ENCODE measurements at regions not wholly inside any gene's neighbourhood (a gene's known extent, or its start where the extent isn't known, plus 50 kb on each side); places are given as distances from the start of the nearest gene placed in this dataset.
"Not testable (repeated sequence)": the region's sequence is repeated elsewhere in the genome, so short reads cannot be mapped to it uniquely, and the experiment has no call there.

- not testable (repeated sequence) for DNase-seq (ENCODE audit: low read depth); H3K4me1 Mint-ChIP-seq (ENCODE audit: low read depth, unreplicated experiment); H3K79me2 ChIP-seq (ENCODE audit: insufficient read depth, low read length); H3K4me3 Mint-ChIP-seq (ENCODE audit: unreplicated experiment); H3K27me3 ChIP-seq (ENCODE audit: insufficient read depth, low read length); H4K20me1 ChIP-seq (ENCODE audit: insufficient read depth, low read length); FAIRE-seq; H3K4me2 ChIP-seq (ENCODE audit: low read length); H3K36me3 Mint-ChIP-seq (ENCODE audit: low read depth, unreplicated experiment); H3K27ac ChIP-seq (ENCODE audit: low read depth, low read length); H3K27me3 Mint-ChIP-seq (ENCODE audit: low read depth, unreplicated experiment); H3K9ac ChIP-seq (ENCODE audit: low read length); H3K27ac Mint-ChIP-seq (ENCODE audit: unreplicated experiment); H3K36me3 ChIP-seq (ENCODE audit: insufficient read depth, low read length); H3K9me3 Mint-ChIP-seq (ENCODE audit: unreplicated experiment); H2AFZ ChIP-seq (ENCODE audit: low read depth, low read length); H3K9me3 ChIP-seq (ENCODE audit: insufficient read depth, low read depth, low read length); H3K4me3 ChIP-seq (ENCODE audit: insufficient read depth, low read depth, low read length); H3K4me1 ChIP-seq (ENCODE audit: insufficient read depth, low read length)
These were observed 2881.5 kb downstream of the RPIA start for GRCh38 chr2:91573018-91573417.

- H3K36me3 ChIP-seq (ENCODE audit: insufficient read depth, low read length); FAIRE-seq; H3K27me3 Mint-ChIP-seq (ENCODE audit: low read depth, unreplicated experiment); H3K9me3 Mint-ChIP-seq (ENCODE audit: unreplicated experiment); H3K4me2 ChIP-seq (ENCODE audit: low read length); H3K79me2 ChIP-seq (ENCODE audit: insufficient read depth, low read length); H3K4me3 Mint-ChIP-seq (ENCODE audit: unreplicated experiment); H2AFZ ChIP-seq (ENCODE audit: low read depth, low read length); H3K27ac Mint-ChIP-seq (ENCODE audit: unreplicated experiment); H3K27me3 ChIP-seq (ENCODE audit: insufficient read depth, low read length); H3K4me1 Mint-ChIP-seq (ENCODE audit: low read depth, unreplicated experiment); H3K27ac ChIP-seq (ENCODE audit: low read depth, low read length); H3K9ac ChIP-seq (ENCODE audit: low read length); DNase-seq (ENCODE audit: low read depth); H4K20me1 ChIP-seq (ENCODE audit: insufficient read depth, low read length); H3K9me3 ChIP-seq (ENCODE audit: insufficient read depth, low read depth, low read length); H3K4me1 ChIP-seq (ENCODE audit: insufficient read depth, low read length); H3K36me3 Mint-ChIP-seq (ENCODE audit: low read depth, unreplicated experiment); H3K4me3 ChIP-seq (ENCODE audit: insufficient read depth, low read depth, low read length): not testable (repeated sequence)
These were observed 2882.3 kb downstream of the RPIA start for GRCh38 chr2:91573755-91574154.

- H3K4me3 ChIP-seq (ENCODE audit: insufficient read depth, low read depth, low read length); H3K27me3 Mint-ChIP-seq (ENCODE audit: low read depth, unreplicated experiment); H3K79me2 ChIP-seq (ENCODE audit: insufficient read depth, low read length); FAIRE-seq; H3K4me1 Mint-ChIP-seq (ENCODE audit: low read depth, unreplicated experiment); H3K4me2 ChIP-seq (ENCODE audit: low read length); H3K9ac ChIP-seq (ENCODE audit: low read length); H3K9me3 ChIP-seq (ENCODE audit: insufficient read depth, low read depth, low read length); H4K20me1 ChIP-seq (ENCODE audit: insufficient read depth, low read length); H3K4me1 ChIP-seq (ENCODE audit: insufficient read depth, low read length); H3K27ac Mint-ChIP-seq (ENCODE audit: unreplicated experiment); H3K4me3 Mint-ChIP-seq (ENCODE audit: unreplicated experiment); H3K36me3 Mint-ChIP-seq (ENCODE audit: low read depth, unreplicated experiment); H3K36me3 ChIP-seq (ENCODE audit: insufficient read depth, low read length); H3K27me3 ChIP-seq (ENCODE audit: insufficient read depth, low read length); H2AFZ ChIP-seq (ENCODE audit: low read depth, low read length); H3K27ac ChIP-seq (ENCODE audit: low read depth, low read length); DNase-seq (ENCODE audit: low read depth): not testable (repeated sequence)
- H3K9me3 Mint-ChIP-seq (ENCODE audit: unreplicated experiment), result peaks cover 10% of the 10 kb centered on the region
These were observed 2882.8 kb downstream of the RPIA start for GRCh38 chr2:91574255-91574654.

GRCh38 chr2:91575701-91576100, 2884.2 kb downstream of the RPIA start:
- not testable (repeated sequence) for DNase-seq (ENCODE audit: low read depth); FAIRE-seq; H3K36me3 Mint-ChIP-seq (ENCODE audit: low read depth, unreplicated experiment); H3K27me3 ChIP-seq (ENCODE audit: insufficient read depth, low read length); H3K79me2 ChIP-seq (ENCODE audit: insufficient read depth, low read length); H3K27ac ChIP-seq (ENCODE audit: low read depth, low read length); H3K4me1 Mint-ChIP-seq (ENCODE audit: low read depth, unreplicated experiment); H3K4me2 ChIP-seq (ENCODE audit: low read length); H3K36me3 ChIP-seq (ENCODE audit: insufficient read depth, low read length); H3K27me3 Mint-ChIP-seq (ENCODE audit: low read depth, unreplicated experiment); H3K9me3 ChIP-seq (ENCODE audit: insufficient read depth, low read depth, low read length); H3K9ac ChIP-seq (ENCODE audit: low read length); H2AFZ ChIP-seq (ENCODE audit: low read depth, low read length); H3K4me3 ChIP-seq (ENCODE audit: insufficient read depth, low read depth, low read length); H3K4me3 Mint-ChIP-seq (ENCODE audit: unreplicated experiment); H3K27ac Mint-ChIP-seq (ENCODE audit: unreplicated experiment); H4K20me1 ChIP-seq (ENCODE audit: insufficient read depth, low read length); H3K4me1 ChIP-seq (ENCODE audit: insufficient read depth, low read length)
- peaks cover 10% of the 10 kb centered on the region for H3K9me3 Mint-ChIP-seq (ENCODE audit: unreplicated experiment)

GRCh38 chr2:91577406-91577805, 2885.9 kb downstream of the RPIA start:
- not testable (repeated sequence) for H3K4me1 Mint-ChIP-seq (ENCODE audit: low read depth, unreplicated experiment)

GRCh38 chr2:91578678-91579077, 2887.2 kb downstream of the RPIA start:
- not testable (repeated sequence) for H3K36me3 ChIP-seq (ENCODE audit: insufficient read depth, low read length); H3K27me3 ChIP-seq (ENCODE audit: insufficient read depth, low read length); H3K4me2 ChIP-seq (ENCODE audit: low read length); H3K36me3 Mint-ChIP-seq (ENCODE audit: low read depth, unreplicated experiment); H3K79me2 ChIP-seq (ENCODE audit: insufficient read depth, low read length); H3K4me1 Mint-ChIP-seq (ENCODE audit: low read depth, unreplicated experiment); DNase-seq (ENCODE audit: low read depth); H3K9ac ChIP-seq (ENCODE audit: low read length); H3K27ac ChIP-seq (ENCODE audit: low read depth, low read length); FAIRE-seq; H3K4me1 ChIP-seq (ENCODE audit: insufficient read depth, low read length); H3K4me3 ChIP-seq (ENCODE audit: insufficient read depth, low read depth, low read length); H3K27ac Mint-ChIP-seq (ENCODE audit: unreplicated experiment); H3K4me3 Mint-ChIP-seq (ENCODE audit: unreplicated experiment); H3K9me3 Mint-ChIP-seq (ENCODE audit: unreplicated experiment); H4K20me1 ChIP-seq (ENCODE audit: insufficient read depth, low read length); H2AFZ ChIP-seq (ENCODE audit: low read depth, low read length); H3K9me3 ChIP-seq (ENCODE audit: insufficient read depth, low read depth, low read length); H3K27me3 Mint-ChIP-seq (ENCODE audit: low read depth, unreplicated experiment)

More at GRCh38 chr2:91577406-91577805, 2885.9 kb downstream of the RPIA start:
- FAIRE-seq; H3K79me2 ChIP-seq (ENCODE audit: insufficient read depth, low read length); H3K27me3 Mint-ChIP-seq (ENCODE audit: low read depth, unreplicated experiment); H3K9ac ChIP-seq (ENCODE audit: low read length); H4K20me1 ChIP-seq (ENCODE audit: insufficient read depth, low read length); H3K4me2 ChIP-seq (ENCODE audit: low read length); H3K4me3 Mint-ChIP-seq (ENCODE audit: unreplicated experiment); H3K27ac Mint-ChIP-seq (ENCODE audit: unreplicated experiment); H3K4me1 ChIP-seq (ENCODE audit: insufficient read depth, low read length); H3K4me3 ChIP-seq (ENCODE audit: insufficient read depth, low read depth, low read length); H3K9me3 ChIP-seq (ENCODE audit: insufficient read depth, low read depth, low read length); H3K36me3 ChIP-seq (ENCODE audit: insufficient read depth, low read length); H3K27ac ChIP-seq (ENCODE audit: low read depth, low read length); H2AFZ ChIP-seq (ENCODE audit: low read depth, low read length); H3K36me3 Mint-ChIP-seq (ENCODE audit: low read depth, unreplicated experiment); H3K27me3 ChIP-seq (ENCODE audit: insufficient read depth, low read length); DNase-seq (ENCODE audit: low read depth): not testable (repeated sequence)
- H3K9me3 Mint-ChIP-seq (ENCODE audit: unreplicated experiment), result peaks cover 11% of the 10 kb centered on the region
